Neuronal stem cell (in vitro differentiated cells): ENCODE measurements at regions not wholly inside any gene's neighbourhood (a gene's known extent, or its start where the extent isn't known, plus 50 kb on each side); places are given as distances from the start of the nearest gene placed in this dataset.

Experiments used
- DNase-seq: peaks from one replicate; pipeline ENCODE4 v3.0.0-alpha.2; 2013; ENCODE audit warnings: low spot score
- H2AFZ ChIP-seq: one replicate; pipeline ENCODE4 v1.6.1; 2013; ENCODE audit warnings: mild to moderate bottlenecking, low read length, inconsistent platforms
- H2AK5ac ChIP-seq: 2 replicates; pipeline ENCODE4 v1.6.1; 2013; ENCODE audit warnings: low read depth, mild to moderate bottlenecking, inconsistent platforms, low read length, moderate library complexity, mixed read lengths
- H2BK120ac ChIP-seq: 2 replicates; pipeline ENCODE4 v1.6.1; 2013; ENCODE audit warnings: low read depth, mild to moderate bottlenecking, inconsistent platforms, low read length, moderate library complexity, mixed read lengths
- H2BK12ac ChIP-seq: one replicate; pipeline ENCODE4 v1.6.1; 2013; ENCODE audit warnings: low read length, inconsistent platforms
- H2BK15ac ChIP-seq: 2 replicates; pipeline ENCODE4 v1.6.1; 2013; ENCODE audit warnings: mild to moderate bottlenecking, low read length, inconsistent platforms, mixed read lengths
- H2BK5ac ChIP-seq: one replicate; pipeline ENCODE4 v1.6.1; 2013; ENCODE audit warnings: inconsistent platforms, mild to moderate bottlenecking, low read length, moderate library complexity
- H3K14ac ChIP-seq: one replicate; pipeline ENCODE4 v1.6.1; 2013; ENCODE audit warnings: low read length, inconsistent platforms
- H3K18ac ChIP-seq: 2 replicates; pipeline ENCODE4 v1.6.1; 2013; ENCODE audit warnings: low read length, inconsistent platforms
- H3K23ac ChIP-seq: 2 replicates; pipeline ENCODE4 v1.6.1; 2013; ENCODE audit warnings: low read depth, mild to moderate bottlenecking, mixed read lengths, low read length, inconsistent platforms; ENCODE audit not compliant: poor library complexity
- H3K27ac ChIP-seq: replicated peaks from 3 replicates; pipeline ENCODE4 v1.5.1; 2013; ENCODE audit warnings: low read length, inconsistent platforms
- H3K27me3 ChIP-seq, 3 experiments: 2 replicates each; pipeline ENCODE4 v1.6.1; 2013; ENCODE audit warnings: low read length in 3 of 3, mild to moderate bottlenecking in 2 of 3, inconsistent platforms in 1 of 3, low read depth in 1 of 3, mixed read lengths in 1 of 3, moderate library complexity in 1 of 3; ENCODE audit not compliant: control insufficient read depth in 3 of 3, insufficient read depth in 3 of 3
- H3K36me3 ChIP-seq, 2 donors: replicated peaks in 1 of 2; 2 replicates each; pipeline ENCODE4 v1.6.1; 2013; ENCODE audit warnings: low read length in 2 of 2; ENCODE audit not compliant: control insufficient read depth in 2 of 2, insufficient read depth in 2 of 2
- H3K4ac ChIP-seq: 2 replicates; pipeline ENCODE4 v1.6.1; 2013; ENCODE audit warnings: inconsistent platforms, mild to moderate bottlenecking, low read length, moderate library complexity
- H3K4me1 ChIP-seq, 2 donors: 1 replicate in 1 of 2; 2 replicates in 1 of 2; pipeline ENCODE4 v1.6.1; 2013; ENCODE audit warnings: low read length in 2 of 2, low read depth in 1 of 2; ENCODE audit not compliant: control insufficient read depth in 2 of 2, insufficient read depth in 1 of 2
- H3K4me2 ChIP-seq: one replicate; pipeline ENCODE4 v1.6.1; 2013; ENCODE audit warnings: mild to moderate bottlenecking, low read length, inconsistent platforms; ENCODE audit not compliant: insufficient read depth, poor library complexity, severe bottlenecking
- H3K4me3 ChIP-seq, 2 donors: 2 replicates each; pipeline ENCODE4 v1.5.1; 2013; ENCODE audit warnings: low read length in 2 of 2, mild to moderate bottlenecking in 2 of 2, inconsistent platforms in 1 of 2, moderate library complexity in 1 of 2
- H3K79me1 ChIP-seq: one replicate; pipeline ENCODE4 v1.6.1; 2013; ENCODE audit warnings: low read depth, mild to moderate bottlenecking, inconsistent platforms, low read length, moderate library complexity
- H3K9ac ChIP-seq: one replicate; pipeline ENCODE4 v1.6.1; 2013; ENCODE audit warnings: mild to moderate bottlenecking, low read depth, low read length, inconsistent platforms; ENCODE audit not compliant: poor library complexity
- H3K9me3 ChIP-seq, 2 donors: replicated peaks in 1 of 2; 2 replicates each; pipeline versions ENCODE3 to v1.6.1; 2013; ENCODE audit warnings: low read length in 2 of 2, mild to moderate bottlenecking in 2 of 2, inconsistent platforms in 1 of 2, low read depth in 1 of 2, mixed read lengths in 1 of 2, moderate library complexity in 1 of 2; ENCODE audit not compliant: control insufficient read depth in 2 of 2, insufficient read depth in 1 of 2
- H4K8ac ChIP-seq: one replicate; pipeline ENCODE4 v1.6.1; 2013; ENCODE audit warnings: low read depth, mild to moderate bottlenecking, inconsistent platforms, low read length, moderate library complexity
- H4K91ac ChIP-seq: one replicate; pipeline ENCODE4 v1.6.1; 2013; ENCODE audit warnings: low read length, low read depth, mild to moderate bottlenecking, inconsistent platforms; ENCODE audit not compliant: poor library complexity
- WGBS, 2 donors: extraction: QIAGEN DNeasy Blood & Tissue Kit; methylation state at CpG; one replicate each; pipeline ENCODE4 v1.1.7; 2013; ENCODE audit warnings: missing lambda C conversion rate in 2 of 2, mixed read lengths in 1 of 2; ENCODE audit not compliant: insufficient read length in 2 of 2, insufficient replicate concordance in 1 of 2; ENCODE audit errors: extremely low coverage in 2 of 2; 5-methylcytosine and 5-hydroxymethylcytosine counted together

DNA sequence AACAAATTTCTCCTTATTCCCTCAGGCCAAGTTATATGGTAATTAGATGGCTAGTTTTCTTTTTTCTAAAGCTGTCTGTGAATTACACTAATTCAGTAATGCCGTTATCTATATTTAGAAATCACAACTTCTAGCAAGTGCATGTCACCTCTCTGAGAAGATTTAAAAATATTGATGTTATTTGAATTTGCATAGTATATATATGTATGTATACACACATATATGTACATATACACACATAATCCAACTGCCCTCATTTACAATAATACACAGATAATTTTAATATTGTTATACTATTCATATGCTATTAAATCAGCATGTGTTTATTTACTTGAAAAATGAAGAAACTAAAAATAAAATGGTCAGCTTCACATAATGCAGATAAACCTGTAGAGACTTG, 563.9 kb downstream of the SLC16A7 start:
- H2BK120ac ChIP-seq = no peak overlapping the region
- no peaks in the 10 kb centered on the region for H3K27me3 ChIP-seq
- no peaks in the 10 kb centered on the region for H3K79me1 ChIP-seq
- no peaks in the 10 kb centered on the region for H3K36me3 ChIP-seq
- no peak overlapping the region for H2AK5ac ChIP-seq
- H4K91ac ChIP-seq = no peak overlapping the region
- H3K4me1 ChIP-seq = no peaks in the 10 kb centered on the region
- H2BK5ac ChIP-seq = no peak overlapping the region
- WGBS, 2 donors = no CpG with 5 or more reads among the region's 1 CpG
- H3K23ac ChIP-seq = no peak overlapping the region
- H3K4me3 ChIP-seq = no peak overlapping the region
- no peak overlapping the region for H3K14ac ChIP-seq
- H4K8ac ChIP-seq = no peak overlapping the region
- H2BK15ac ChIP-seq = no peak overlapping the region
- H3K4ac ChIP-seq = no peak overlapping the region
- H2AFZ ChIP-seq = no peak overlapping the region
- no peak overlapping the region for H3K4me2 ChIP-seq
- H2BK12ac ChIP-seq = no peak overlapping the region
- H3K9ac ChIP-seq = no peak overlapping the region
- H3K18ac ChIP-seq = no peak overlapping the region
- DNase-seq = no peak
- H3K9me3 ChIP-seq = no peaks in the 10 kb centered on the region
- no peak overlapping the region for H3K27ac ChIP-seq

DNA sequence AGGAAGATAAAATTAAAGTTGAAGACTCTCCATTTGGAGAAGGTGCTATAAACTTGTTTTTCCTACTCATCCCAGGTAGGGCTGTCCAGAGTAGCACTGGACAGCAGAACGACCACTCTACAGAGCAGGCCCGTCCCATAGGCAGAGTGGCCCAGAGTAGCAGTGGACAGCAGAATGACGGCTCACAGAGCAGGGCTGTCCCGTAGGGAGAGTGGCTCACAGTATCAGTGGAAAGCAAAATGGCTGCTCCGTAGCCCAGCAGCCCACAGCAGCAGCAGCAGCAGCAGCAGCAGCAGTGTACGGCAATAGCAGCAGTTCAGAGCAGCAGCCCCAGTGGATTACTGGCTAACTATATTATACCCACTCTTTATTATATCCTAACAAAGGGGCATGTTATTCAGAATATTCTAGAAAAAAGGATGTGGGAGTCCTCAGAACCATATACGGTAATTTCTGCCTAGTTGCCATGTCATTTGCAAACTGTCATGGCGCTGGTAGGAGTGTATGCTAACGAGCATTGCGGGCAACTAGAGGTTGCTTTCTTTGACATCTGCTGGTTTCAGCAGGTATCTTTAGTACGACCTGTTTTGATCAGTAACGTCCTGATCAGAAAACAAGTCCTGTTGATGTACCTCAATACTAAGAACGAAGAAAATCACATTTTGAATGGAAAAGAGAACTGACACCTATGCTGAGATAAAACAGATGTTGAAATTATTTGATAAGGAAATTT, 567.3 kb downstream of the SLC16A7 start:
- H4K91ac ChIP-seq = no peak overlapping the region
- no peak overlapping the region for H3K27ac ChIP-seq
- H2BK5ac ChIP-seq = no peak overlapping the region
- no peak for DNase-seq
- H3K79me1 ChIP-seq = no peaks in the 10 kb centered on the region
- no peak overlapping the region for H3K4ac ChIP-seq
- WGBS, 2 donors = no CpG with 5 or more reads among the region's 13 CpGs
- peak overlapping the region; percentile 98 for H4K8ac ChIP-seq
- no peaks in the 10 kb centered on the region for H3K9me3 ChIP-seq
- no peaks in the 10 kb centered on the region for H3K27me3 ChIP-seq
- peak overlapping the region; percentile 80 for H2AFZ ChIP-seq
- no peak overlapping the region for H2BK15ac ChIP-seq
- H3K4me3 ChIP-seq = no peak overlapping the region
- peak overlapping the region; percentile 54 for H3K9ac ChIP-seq
- H2AK5ac ChIP-seq = no peak overlapping the region
- H3K4me2 ChIP-seq = no peak overlapping the region
- peak overlapping the region; percentile 23 for H3K14ac ChIP-seq
- peak overlapping the region; percentile 89 for H2BK12ac ChIP-seq
- no peak overlapping the region for H2BK120ac ChIP-seq
- H3K36me3 ChIP-seq = no peaks in the 10 kb centered on the region
- no peaks in the 10 kb centered on the region for H3K4me1 ChIP-seq
- no peak overlapping the region for H3K23ac ChIP-seq
- H3K18ac ChIP-seq = peak overlapping the region; percentile 88

DNA sequence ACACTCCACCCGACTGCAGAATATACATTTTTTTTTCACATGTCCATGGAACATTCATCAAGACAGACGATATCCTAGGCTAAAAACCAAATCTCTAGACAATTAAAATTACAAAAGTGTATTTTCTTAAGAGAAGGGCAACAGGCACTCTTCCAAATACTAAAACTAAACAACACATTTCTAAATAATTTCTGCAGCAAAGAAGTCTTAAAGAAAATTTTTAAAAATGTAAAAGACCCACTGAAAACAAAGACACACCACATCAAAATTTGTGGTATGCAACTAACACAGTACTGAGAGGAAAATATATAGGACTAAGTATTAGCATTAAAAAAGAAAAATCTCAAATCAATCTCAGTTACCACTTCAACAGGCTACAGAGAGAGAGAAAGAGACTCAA, 570.0 kb downstream of the SLC16A7 start:
- DNase-seq = no peak
- no CpG with 5 or more reads among the region's 2 CpGs for WGBS, 2 donors
- Histone ChIP-seq H2BK12ac (no peak overlapping the region), H2AK5ac (no peak overlapping the region), H3K4me1 (no peaks in the 10 kb centered on the region), H3K23ac (no peak overlapping the region), H4K91ac (no peak overlapping the region), H3K4me3 (no peak overlapping the region), H4K8ac (no peak overlapping the region), H2BK5ac (no peak overlapping the region), H3K4ac (no peak overlapping the region), H3K36me3 (no peaks in the 10 kb centered on the region), H3K27ac (no peak overlapping the region), H3K27me3 (no peaks in the 10 kb centered on the region), H3K79me1 (no peaks in the 10 kb centered on the region), H3K14ac (no peak overlapping the region), H3K9me3 (no peaks in the 10 kb centered on the region), H2AFZ (no peak overlapping the region), H3K4me2 (no peak overlapping the region), H2BK120ac (no peak overlapping the region), H3K18ac (no peak overlapping the region), H3K9ac (no peak overlapping the region), H2BK15ac (no peak overlapping the region)

DNA sequence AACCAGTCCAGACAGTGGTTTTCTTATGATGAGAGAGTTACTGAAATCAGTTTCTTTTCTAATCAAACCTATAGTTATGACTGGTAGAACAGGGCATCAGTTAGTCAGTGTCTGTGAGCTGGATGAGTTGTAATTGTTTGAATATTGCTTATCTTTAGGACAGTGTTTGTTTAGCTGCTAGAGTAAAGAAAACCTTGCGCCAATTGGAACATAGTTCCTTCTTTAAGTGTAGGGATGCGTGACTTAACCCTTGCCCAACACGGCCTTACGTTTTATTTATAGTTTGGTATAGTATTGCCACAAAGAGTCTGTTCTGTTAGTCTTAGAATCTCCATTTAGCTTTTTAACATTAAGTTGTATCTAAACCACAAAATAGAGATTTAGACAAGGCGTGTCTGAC, 572.6 kb downstream of the SLC16A7 start:
- no peak overlapping the region for H3K4ac ChIP-seq
- WGBS, 2 donors = no CpG with 5 or more reads among the region's 5 CpGs
- no peaks in the 10 kb centered on the region for H3K4me1 ChIP-seq
- H2AK5ac ChIP-seq = no peak overlapping the region
- no peaks in the 10 kb centered on the region for H3K9me3 ChIP-seq
- H3K18ac ChIP-seq = no peak overlapping the region
- no peak overlapping the region for H2BK5ac ChIP-seq
- no peak overlapping the region for H3K23ac ChIP-seq
- no peak overlapping the region for H3K27ac ChIP-seq
- H3K4me3 ChIP-seq = no peak overlapping the region
- DNase-seq = no peak
- no peaks in the 10 kb centered on the region for H3K27me3 ChIP-seq
- no peak overlapping the region for H4K91ac ChIP-seq
- H2BK12ac ChIP-seq = no peak overlapping the region
- H3K36me3 ChIP-seq = no peaks in the 10 kb centered on the region
- no peaks in the 10 kb centered on the region for H3K79me1 ChIP-seq
- H2BK15ac ChIP-seq = no peak overlapping the region
- H2BK120ac ChIP-seq = no peak overlapping the region
- no peak overlapping the region for H3K14ac ChIP-seq
- no peak overlapping the region for H2AFZ ChIP-seq
- H3K9ac ChIP-seq = no peak overlapping the region
- H4K8ac ChIP-seq = no peak overlapping the region
- H3K4me2 ChIP-seq = no peak overlapping the region
